Lower lobe of right lung (tissue), 2 donors: ENCODE measurements at regions not wholly inside any gene's neighbourhood (a gene's known extent, or its start where the extent isn't known, plus 50 kb on each side); places are given as distances from the start of the nearest gene placed in this dataset.

Source experiments
- ATAC-seq, 2 donors: fragments of 200-7000 bp; cut with Tn5 transposase; one replicate each; pipeline ENCODE4 v1.9.1; 2020 to 2022; ENCODE audit warnings: mild to moderate bottlenecking in 2 of 2, moderate library complexity in 2 of 2
- DNase-seq: peaks from one replicate; pipeline ENCODE4 v3.0.0-alpha.2; 2020
- H3K27ac ChIP-seq: fragments of 200-600 bp; one replicate; pipeline ENCODE4 v1.8.0; 2022
- H3K27me3 ChIP-seq: fragments of 200-600 bp; one replicate; pipeline ENCODE4 v1.8.0; 2022; ENCODE audit warnings: low read depth
- H3K36me3 ChIP-seq: fragments of 200-600 bp; one replicate; pipeline ENCODE4 v1.8.0; 2022; ENCODE audit warnings: mild to moderate bottlenecking
- H3K4me1 ChIP-seq: fragments of 200-600 bp; one replicate; pipeline ENCODE4 v1.8.0; 2022
- H3K4me3 ChIP-seq: fragments of 200-600 bp; one replicate; pipeline ENCODE4 v1.8.0; 2022; ENCODE audit warnings: mild to moderate bottlenecking
- H3K9me3 ChIP-seq: fragments of 200-600 bp; one replicate; pipeline ENCODE4 v1.8.0; 2022
- CTCF ChIP-seq: fragments of 200-600 bp; IDR thresholded peaks from one replicate; pipeline ENCODE4 v1.8.0; 2022; ENCODE audit warnings: antibody characterized with exemption, mild to moderate bottlenecking
- intact Hi-C: fragments of 100-400 bp; cut with DNase I; formaldehyde crosslinking; loops from one replicate; pipeline ENCODE4 v1.11.0; 2022
- donor health status: DM: no; HTN: yes; CAD: no; lungs with severe emphysema.

- no peak for TF ChIP-seq CTCF
These were observed 103.3 kb upstream of the USP29 start for GRCh38 chr19:57016491-57016890.

DNA sequence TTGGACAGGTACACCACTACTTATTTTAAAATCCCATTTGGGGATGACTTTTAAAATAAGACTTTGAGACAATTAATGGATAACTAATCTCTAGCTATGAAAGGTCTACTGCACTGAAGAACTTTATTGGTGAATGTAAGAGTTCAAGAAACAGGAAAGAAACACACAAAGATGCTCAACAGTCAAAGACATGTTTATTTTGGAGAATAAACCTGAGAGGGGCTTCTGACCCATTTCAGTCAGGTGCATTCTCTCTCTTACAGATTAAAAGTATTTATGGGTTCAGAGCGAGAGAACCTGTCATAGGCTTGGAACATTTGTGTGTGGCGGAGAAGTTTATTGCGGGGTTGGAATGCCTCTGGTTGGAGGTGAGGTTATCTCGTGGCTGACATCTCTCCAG is 94.3 kb upstream of the USP29 start:
- Histone ChIP-seq H3K4me1 (no peaks in the 10 kb centered on the region), H3K36me3 (no peaks in the 10 kb centered on the region), H3K27ac (no peak overlapping the region), H3K27me3 (no peaks in the 10 kb centered on the region), H3K4me3 (no peak overlapping the region), H3K9me3 (no peaks in the 10 kb centered on the region)
- intact Hi-C loops = no loop called here
- TF ChIP-seq CTCF = no peak
- ATAC-seq (no peak), DNase-seq (no peak)

More at GRCh38 chr19:57016491-57016890, 103.3 kb upstream of the USP29 start:
- intact Hi-C loops = no loop called here
- Histone ChIP-seq H3K4me3 (no peak overlapping the region), H3K27me3 (no peaks in the 10 kb centered on the region), H3K9me3 (no peaks in the 10 kb centered on the region), H3K27ac (no peak overlapping the region), H3K4me1 (no peaks in the 10 kb centered on the region), H3K36me3 (no peaks in the 10 kb centered on the region)
- no peak for ATAC-seq
- no peak for DNase-seq

DNA sequence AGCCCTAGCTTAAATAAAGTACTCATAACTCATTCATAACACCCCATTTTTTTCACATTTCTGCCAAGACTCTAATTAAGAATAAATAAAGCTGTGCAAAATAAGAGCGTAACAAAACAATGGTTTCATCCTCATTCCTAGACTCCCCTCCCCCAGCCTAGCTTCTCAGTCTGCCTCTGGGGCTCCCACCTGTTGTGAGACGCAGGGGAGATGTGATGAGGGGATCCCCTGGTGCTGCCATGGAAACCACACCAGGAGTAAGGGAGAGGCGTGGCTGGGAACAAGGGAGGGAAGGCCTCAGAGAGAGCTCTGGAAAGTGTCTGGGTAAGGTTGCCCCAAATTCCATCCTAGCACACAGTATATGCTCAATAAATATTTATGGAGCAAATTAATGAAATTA is 93.3 kb upstream of the USP29 start:
- Histone ChIP-seq H3K9me3 (peaks cover 2% of the 10 kb centered on the region), H3K4me1 (no peaks in the 10 kb centered on the region), H3K27me3 (no peaks in the 10 kb centered on the region), H3K36me3 (no peaks in the 10 kb centered on the region), H3K4me3 (no peak overlapping the region), H3K27ac (no peak overlapping the region)
- intact Hi-C loops = no loop called here
- DNase-seq = no peak
- TF ChIP-seq CTCF = no peak
- no peak for ATAC-seq

DNA sequence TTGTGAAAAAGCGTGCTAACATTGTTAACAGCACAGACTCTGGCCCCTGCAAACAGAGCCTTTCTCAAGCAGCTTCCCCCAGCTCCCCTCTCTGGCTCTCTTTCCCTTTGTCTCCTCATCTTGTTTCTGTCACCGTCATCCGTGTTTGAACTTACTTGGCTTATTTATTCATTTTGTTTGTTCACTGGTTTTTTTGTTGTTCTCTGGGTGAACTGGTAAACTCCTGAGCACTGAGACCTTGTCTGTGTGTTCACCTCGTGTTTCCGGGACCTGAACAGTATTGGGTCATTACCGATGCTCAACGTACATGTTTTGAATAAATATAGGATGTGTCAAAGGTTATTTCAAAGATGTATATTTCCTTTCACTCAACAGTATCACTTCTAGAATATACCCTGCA is 92.4 kb upstream of the USP29 start:
- DNase-seq = no peak
- Histone ChIP-seq H3K4me3 (no peak overlapping the region), H3K27ac (no peak overlapping the region), H3K27me3 (no peaks in the 10 kb centered on the region), H3K4me1 (no peaks in the 10 kb centered on the region), H3K36me3 (no peaks in the 10 kb centered on the region), H3K9me3 (peaks cover 2% of the 10 kb centered on the region)
- no peak for ATAC-seq
- TF ChIP-seq CTCF = no peak
- intact Hi-C loops = no loop called here

- no peak for ATAC-seq
- intact Hi-C loops = no loop called here
- peaks cover 2% of the 10 kb centered on the region for H3K9me3 ChIP-seq
These were observed 90.8 kb upstream of the USP29 start for GRCh38 chr19:57028804-57029525.

More at GRCh38 chr19:57028804-57029525, 90.8 kb upstream of the USP29 start:
- no peaks in the 10 kb centered on the region for H3K36me3 ChIP-seq
- TF ChIP-seq CTCF = no peak
- DNase-seq = no peak
- no peak overlapping the region for H3K27ac ChIP-seq
- H3K4me3 ChIP-seq = no peak overlapping the region
- no peaks in the 10 kb centered on the region for H3K27me3 ChIP-seq
- no peaks in the 10 kb centered on the region for H3K4me1 ChIP-seq
